Stimulated activated naive CD4-positive, alpha-beta T cell treated with Interleukin-2 at 50 U/mL for 16 hours (primary cell): ENCODE measurements at regions not wholly inside any gene's neighbourhood (a gene's known extent, or its start where the extent isn't known, plus 50 kb on each side); places are given as distances from the start of the nearest gene placed in this dataset.

Experiments used
- DNase-seq: peaks from one replicate; lab custom pipeline; 2025; lab: John Stamatoyannopoulos, UW

- DNase-seq: no peak
Measured at GRCh38 chr10:128469515-128469914, 343.3 kb upstream of the MKI67 start.

GRCh38 chr10:128470321-128470965 is 344.2 kb upstream of the MKI67 start:
- DNase-seq: no peak

GRCh38 chr10:128471151-128471550 is 344.9 kb upstream of the MKI67 start:
- no peak for DNase-seq

DNA sequence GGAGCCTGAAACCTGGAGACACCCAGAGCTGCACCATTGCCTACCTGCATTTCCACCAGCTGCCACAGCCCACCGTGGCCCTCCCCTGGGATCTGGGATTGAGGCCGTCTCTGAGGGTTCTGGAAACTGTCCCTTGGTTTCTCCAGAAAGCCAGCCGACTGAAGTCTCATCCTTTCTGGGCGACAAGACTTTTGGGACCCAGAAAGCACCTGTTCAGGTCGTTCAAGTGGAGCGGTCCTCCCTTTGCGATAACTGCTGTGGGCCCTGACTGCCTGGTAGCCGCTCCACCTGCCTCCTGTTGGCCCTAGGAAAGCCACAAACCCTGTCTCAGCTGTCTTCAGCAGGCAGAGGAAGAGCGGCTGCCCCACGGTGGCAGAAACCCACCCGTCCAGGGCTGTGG is 346.0 kb upstream of the MKI67 start:
- no peak for DNase-seq

DNA sequence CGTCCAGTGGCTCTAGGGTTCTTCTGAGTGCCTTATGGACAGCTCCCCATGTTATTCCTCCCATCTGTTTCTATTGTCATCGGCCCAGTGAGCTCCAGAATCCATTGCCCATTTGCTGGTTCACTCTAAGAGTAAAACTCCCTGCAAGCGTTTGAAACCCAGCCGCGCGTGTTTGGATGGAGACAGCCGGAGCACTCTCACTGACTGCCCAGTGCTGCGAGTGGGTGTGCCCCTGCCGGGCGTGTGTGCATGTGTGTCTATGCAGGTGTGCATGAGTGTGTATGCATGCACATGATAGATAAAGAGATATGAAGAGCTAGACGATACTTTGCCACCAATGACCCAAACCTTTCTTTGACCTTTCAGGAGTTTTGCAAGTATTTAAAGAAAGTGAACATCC is 347.2 kb upstream of the MKI67 start:
- DNase-seq: no peak

GRCh38 chr10:128473911-128474310 is 347.7 kb upstream of the MKI67 start:
- DNase-seq: no peak

GRCh38 chr10:128474571-128474970 is 348.3 kb upstream of the MKI67 start:
- DNase-seq: no peak

DNA sequence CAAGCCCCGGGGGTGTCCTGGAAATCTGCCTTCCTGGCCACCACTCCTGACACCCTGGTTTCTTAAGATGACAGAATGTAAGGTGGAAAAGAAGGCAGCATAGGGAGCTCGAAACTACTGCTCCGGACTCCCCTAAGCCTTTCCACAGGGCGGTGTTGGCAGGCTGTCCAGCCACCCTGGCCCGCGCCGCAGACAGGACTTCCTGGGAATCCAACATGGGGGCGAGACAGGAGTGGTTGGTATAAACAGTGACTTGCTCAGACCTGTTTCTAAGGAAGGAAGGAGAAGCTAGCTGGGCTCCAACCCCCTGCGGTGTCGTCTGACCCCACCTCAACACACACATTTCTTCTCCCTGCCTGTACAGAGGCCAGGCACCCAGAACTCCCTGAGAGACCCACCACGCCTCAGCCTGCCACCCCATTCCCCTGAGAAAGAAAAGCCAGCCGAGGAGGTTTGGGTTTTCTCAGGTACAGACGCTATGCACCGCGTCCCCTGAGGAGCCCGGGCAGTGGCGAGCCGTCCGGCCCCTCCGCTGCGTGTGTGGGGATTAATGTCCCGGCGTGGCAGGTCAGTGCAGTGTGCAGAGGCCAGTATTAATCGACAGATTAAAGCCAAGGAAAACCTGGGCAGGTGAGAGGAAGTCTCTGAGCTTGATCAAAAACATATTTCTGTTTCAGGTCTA is 349.6 kb upstream of the MKI67 start:
- DNase-seq: no peak

- no peak for DNase-seq
Measured at GRCh38 chr10:128476368-128476725, 350.1 kb upstream of the MKI67 start.

GRCh38 chr10:128476845-128477244 is 350.6 kb upstream of the MKI67 start:
- no peak for DNase-seq

- DNase-seq: no peak
Measured at GRCh38 chr10:128480601-128481000, 354.4 kb upstream of the MKI67 start.

GRCh38 chr10:128481152-128481840 is 355.1 kb upstream of the MKI67 start:
- DNase-seq: no peak

DNA sequence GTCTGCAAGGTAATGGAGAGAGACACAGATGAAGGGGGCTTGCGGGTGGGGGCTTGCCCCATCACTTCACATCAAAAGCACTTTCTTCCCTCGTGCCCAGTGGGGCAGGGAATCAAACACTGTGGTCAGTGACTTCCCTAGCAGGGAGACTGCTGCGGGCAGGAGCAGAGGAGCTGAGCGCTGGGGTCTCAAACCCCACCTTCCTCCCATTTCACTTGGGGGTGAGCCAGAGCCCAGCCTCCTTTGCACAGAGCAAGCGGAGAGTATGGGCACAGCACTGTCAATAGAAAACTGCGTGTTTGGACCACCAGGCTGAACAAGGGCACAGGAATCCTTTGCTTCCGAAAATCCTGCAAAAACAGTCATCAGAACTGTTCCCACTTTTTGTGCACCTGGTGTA is 355.8 kb upstream of the MKI67 start:
- no peak for DNase-seq

GRCh38 chr10:128483216-128483615 is 357.0 kb upstream of the MKI67 start:
- DNase-seq: no peak

DNA sequence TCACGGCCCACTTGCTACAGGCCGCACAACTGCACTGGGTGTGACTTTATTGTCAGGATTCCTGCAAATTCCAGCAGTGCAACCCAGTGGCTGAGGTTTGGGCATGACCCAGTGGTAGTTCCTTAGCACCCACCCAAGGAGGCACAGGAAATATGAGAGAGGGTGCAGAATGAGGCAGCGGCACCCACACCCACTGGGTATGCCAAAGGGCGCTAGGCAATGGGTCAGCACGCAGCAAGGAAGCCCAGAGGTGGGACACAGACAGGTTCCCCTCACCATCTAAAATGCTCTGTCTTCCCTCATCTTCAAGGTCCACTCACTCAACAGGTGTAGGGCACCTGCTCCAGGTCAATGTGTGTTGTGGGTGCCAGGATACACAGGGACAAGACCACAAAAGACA is 357.8 kb upstream of the MKI67 start:
- DNase-seq: no peak

GRCh38 chr10:128485701-128486235 is 359.5 kb upstream of the MKI67 start:
- no peak for DNase-seq

DNA sequence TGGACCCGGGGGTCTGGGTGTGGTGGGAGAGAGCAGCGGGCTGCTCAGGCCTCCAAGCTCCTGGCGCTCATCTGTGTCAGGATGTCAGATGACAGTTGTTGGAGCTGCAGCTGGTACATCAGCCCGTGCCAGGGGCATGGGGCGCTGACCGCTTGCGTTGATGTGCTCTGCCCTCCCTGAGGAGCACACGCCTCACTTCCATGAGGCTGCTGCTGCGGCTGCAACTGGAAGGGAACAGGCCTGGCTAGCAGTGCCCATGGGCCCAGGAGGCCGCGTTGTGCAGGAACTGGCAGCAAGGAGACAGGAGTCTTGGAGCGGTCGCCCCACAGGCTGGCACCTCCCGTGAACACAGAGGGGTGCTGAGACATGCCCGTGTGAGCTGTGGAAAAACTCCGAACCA is 361.3 kb upstream of the MKI67 start:
- no peak for DNase-seq

DNA sequence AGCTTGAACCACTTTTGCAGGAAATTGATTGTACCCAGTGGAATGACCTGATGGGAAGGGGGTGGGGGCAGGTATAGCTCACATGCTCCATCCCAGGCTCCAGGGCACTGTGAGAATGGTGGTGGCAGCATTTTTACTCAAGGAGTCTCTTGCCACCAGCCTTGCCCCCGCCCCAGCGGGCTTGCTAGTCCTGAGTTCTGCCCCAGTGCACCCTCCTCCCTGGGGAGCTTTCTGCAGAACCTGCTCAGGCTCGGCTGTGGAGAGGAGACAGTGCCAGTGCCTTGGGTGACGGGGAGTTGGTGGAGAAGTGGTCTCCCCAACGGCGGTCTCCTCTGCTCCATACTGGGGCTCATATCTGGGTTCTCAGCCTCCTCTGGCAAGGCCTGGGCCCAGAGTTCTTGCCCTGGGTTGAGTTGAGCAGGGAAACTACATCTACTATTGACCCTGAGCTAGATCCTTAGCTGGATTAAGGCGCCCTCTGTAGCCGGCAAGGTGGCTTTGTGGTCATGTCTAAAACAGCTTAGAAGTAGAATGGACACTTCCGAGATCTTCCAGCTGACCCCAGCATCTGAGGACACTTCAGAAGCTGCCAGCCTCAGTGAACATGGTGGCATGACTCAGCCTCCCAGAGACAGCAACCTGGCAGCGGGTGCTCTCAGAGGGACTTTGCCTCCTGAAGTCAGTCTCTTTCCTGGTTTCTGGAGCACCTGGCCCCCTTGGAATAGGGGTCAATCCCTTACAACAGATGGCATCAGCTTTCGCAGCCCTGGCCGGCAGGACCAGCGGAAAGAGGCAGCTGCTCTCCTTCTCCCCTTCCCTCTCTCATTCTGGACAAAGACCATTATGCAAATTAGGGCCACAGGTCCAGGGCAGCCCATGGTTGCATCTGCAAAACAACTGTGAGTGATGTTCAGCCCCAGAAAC is 363.4 kb upstream of the MKI67 start:
- no peak for DNase-seq

DNA sequence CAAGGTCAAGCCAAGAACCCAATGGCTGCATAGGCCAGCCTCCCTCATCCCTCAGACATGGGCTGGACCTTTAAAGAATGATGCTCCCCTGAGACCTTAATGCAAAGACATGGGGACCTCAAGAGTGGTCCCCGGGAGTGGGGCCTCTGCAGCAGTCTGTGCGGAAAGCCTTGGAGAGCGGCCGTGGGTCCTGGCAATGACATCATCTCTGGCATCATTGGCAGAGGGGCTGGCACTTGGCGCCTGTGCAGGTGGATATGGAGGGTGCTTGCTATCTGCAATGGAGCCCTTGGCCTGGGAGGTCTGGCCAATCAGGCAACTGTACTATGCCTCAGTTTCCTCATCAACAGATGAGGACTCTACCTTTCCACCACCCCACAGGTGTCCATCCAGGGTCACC is 365.5 kb upstream of the MKI67 start:
- DNase-seq: no peak

GRCh38 chr10:128493811-128494210 is 367.6 kb upstream of the MKI67 start:
- no peak for DNase-seq

GRCh38 chr10:128494665-128495064 is 368.4 kb upstream of the MKI67 start:
- no peak for DNase-seq
